ENCODE measurements at regions not wholly inside any gene's neighbourhood (a gene's known extent, or its start where the extent isn't known, plus 50 kb on each side); places are given as distances from the start of the nearest gene placed in this dataset.
"Not testable (repeated sequence)": the region's sequence is repeated elsewhere in the genome, so short reads cannot be mapped to it uniquely, and the experiment has no call there.

GRCh38 chr1:189790335-189790734 lies 687.3 kb downstream of the BRINP3 start:
- no peak for DNase-seq

GRCh38 chr1:189803364-189803763 lies 674.3 kb downstream of the BRINP3 start:
- DNase-seq, result no peak

GRCh38 chr1:189804352-189804751 lies 673.3 kb downstream of the BRINP3 start:
- DNase-seq, result no peak

DNA sequence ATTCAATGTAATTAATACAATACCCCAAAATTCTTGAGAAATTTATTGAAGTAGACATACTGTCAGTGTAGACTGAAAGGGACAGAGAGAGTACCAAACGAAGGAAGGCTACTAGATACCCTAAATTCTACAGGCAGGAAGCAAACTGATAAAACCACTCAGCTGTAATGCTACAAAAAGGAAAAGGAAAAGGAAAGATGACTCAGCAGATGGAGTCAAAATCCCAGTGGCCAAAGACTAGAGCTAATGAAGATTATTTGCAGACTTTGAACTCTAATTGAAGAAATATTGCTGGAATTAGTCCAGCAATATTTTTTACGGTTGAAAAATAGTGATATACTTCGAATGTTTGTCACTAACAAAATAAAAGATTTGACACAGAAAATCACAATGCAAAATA lies 671.9 kb downstream of the BRINP3 start:
- DNase-seq, result no peak

GRCh38 chr1:189810639-189811038 lies 667.0 kb downstream of the BRINP3 start:
- not testable (repeated sequence) for DNase-seq

DNA sequence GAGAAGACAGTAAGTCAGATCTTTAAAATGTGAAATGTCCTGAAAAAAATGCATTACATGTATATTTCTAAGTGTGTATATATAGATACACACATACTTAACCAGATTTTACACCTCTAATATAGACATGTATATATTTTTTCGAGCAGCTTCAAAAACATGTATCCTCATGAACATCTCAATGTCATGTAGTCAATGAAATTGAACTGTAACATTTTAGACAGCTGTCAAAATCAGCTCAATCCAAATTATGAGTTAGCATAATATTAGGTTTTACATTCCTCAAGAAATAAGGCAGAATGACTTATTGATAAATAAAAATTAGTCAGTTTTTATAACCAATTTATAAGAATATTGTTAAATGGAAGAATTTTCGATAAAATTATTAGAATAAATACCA lies 665.7 kb downstream of the BRINP3 start:
- DNase-seq, result no peak

DNA sequence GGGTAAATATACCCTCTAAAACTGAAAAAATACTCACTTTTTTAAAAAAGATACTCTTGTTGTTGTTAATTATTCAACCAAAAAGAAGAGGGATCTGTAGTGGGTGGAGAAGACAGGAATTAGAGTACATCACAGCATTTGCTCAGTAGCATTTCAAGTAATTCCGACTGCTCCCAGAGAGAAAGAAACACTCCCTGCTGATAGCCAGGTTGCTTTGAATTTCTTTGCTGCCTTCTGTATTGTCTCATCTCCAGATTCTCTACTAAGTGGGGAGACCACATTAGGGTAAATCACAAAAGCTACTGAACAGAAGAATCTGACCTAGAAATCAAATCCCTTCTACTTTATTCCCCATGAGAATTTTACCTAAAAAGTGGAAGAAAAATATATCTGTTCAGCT lies 661.1 kb downstream of the BRINP3 start:
- DNase-seq, result no peak

DNA sequence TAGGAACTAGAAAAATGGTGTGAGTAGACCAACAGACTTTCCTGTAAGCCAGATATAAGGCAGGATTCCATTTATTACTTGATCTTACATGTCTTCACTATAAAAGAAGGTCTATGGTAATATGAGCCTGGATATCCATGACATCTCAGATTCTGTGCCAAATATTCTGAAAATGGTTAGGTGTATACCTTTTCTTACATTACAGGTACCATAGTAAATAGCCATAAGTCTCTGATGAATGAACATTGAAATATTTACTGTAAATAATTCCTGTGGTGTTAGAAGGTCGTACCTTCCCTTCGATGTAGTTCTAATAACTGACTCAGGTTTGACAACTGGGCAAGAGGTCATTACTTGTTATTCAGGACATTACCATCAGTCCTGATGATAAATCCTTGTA lies 657.9 kb downstream of the BRINP3 start:
- DNase-seq, result no peak

DNA sequence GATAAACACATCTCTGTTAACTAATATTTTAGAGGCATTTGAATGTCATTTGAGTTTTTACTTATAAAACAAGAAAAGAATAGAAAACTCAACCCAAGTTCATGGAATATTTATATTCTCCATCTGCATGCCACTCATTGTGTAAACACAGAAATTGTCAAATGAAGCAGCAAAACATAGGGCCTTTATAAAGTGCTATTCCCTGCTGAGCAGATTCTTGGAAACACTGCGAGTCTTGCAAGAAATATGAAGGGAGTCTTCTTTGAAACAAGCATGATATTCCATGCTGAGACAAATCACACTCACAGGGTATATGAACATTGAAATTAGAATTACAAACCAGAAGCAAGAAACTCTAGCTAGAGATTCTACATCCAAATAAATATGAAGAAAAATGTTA lies 655.8 kb downstream of the BRINP3 start:
- peak; percentile 27 for DNase-seq

- no peak for DNase-seq
Observed at GRCh38 chr1:189834813-189835212, 642.9 kb downstream of the BRINP3 start.

DNA sequence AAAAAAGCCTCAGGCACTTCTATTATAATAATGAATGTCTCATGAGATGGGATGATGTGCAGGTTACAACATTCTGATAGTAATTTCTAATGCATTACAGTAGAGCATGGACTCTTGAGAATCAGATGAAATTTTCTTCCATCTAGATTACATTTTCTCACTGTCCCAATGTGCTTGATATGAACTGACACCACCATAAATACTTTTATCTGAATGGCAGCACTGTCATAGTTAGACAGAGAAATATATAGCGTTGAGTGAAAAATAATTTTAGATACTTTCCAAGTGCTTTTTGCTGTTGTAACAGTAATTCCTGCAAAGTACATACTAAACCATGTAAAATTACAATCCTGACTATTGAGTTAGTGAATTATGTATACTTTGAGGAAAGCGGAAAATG lies 630.1 kb downstream of the BRINP3 start:
- DNase-seq, result no peak

- no peak for DNase-seq
Observed at GRCh38 chr1:189851806-189852367, 625.8 kb downstream of the BRINP3 start.

GRCh38 chr1:189859385-189859977 lies 618.2 kb downstream of the BRINP3 start:
- peak; percentile 8 for DNase-seq

- DNase-seq, result no peak
Observed at GRCh38 chr1:189866606-189867005, 611.1 kb downstream of the BRINP3 start.

- no peak for DNase-seq
Observed at GRCh38 chr1:189868021-189868420, 609.6 kb downstream of the BRINP3 start.

DNA sequence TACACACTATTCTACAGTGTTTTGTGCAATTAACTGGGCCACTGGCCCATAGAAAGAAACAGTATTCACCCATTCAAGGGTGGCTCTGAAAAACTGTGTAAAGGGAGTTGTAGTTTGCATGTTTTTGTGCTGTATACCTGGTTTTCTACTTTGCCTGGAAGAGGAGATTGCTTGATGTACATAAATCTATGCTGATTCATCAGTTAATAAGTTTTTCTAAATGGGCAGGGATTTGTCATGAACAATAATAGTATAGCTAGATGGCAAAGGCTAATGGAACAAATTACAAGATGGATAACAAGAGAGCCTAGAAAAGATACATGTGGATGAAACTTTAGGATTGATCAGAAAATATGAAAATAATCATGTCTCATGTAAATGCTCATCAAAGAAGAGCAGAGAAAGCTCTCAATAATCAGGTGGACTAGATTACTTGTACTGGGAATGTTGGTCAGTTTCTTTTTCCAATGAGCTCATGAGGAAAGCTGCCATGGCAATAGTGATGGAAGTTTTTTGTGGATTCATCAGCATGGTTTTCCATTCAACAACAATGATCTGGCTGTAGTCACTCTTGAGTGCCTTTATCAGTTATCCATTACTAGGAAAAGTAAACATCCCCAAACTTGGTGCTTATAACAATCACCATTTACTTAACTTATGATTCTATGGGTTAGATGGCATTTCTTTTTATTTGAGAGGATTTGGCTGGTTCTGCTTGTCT lies 602.8 kb downstream of the BRINP3 start:
- DNase-seq, result no peak

DNA sequence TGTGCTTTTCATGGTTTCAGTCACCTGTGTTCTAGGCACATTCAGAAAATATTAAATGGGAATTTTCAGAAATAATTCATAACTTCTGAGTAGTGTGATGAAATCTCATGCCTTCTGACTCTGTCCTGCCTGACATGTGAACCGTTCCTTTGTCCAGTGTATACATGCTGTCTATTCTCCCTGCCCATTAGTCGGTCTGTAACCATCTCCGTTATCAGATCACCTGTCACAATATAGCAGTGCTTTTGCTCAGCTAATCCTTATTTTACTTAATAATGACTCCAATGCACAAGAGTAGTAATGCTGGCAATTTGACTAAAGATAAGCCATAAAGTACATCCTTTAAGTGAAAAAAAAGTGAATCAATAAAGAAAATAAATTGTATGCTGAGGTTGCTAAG lies 597.5 kb downstream of the BRINP3 start:
- DNase-seq, result no peak

DNA sequence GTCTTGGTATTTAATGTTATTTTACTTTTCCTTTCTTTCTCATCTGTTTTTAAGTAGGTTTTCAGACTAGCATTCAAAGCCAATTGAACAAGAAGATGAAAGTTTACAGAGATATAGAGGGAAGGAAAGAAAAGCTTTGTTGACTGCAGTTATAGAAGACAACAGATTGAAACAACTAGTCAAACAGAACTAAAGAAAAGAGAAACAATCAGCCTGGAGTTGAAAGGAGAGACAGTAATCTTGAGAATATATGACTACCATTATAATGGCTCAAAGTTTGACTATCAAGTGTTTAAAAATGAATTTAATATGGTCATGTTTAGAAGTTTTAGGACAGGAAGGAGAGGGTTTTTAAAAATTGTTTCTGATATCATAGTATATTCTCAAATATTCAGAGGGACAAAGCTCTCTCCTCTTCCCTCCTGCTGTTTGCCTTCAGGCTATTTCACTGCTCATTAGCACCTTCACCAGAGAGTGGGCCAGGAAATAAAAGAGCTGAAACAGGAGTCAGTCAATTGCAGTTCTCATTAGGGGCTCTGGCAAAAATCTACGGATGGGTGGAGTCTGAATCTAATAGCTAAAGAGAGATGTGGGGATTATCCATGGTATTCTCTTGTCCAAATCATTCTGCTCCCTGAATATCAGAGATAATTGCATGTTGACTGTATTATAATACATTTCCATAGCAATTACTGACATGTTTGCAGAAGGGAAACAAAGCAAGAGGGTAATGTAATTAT lies 577.8 kb downstream of the BRINP3 start:
- no peak for DNase-seq

DNA sequence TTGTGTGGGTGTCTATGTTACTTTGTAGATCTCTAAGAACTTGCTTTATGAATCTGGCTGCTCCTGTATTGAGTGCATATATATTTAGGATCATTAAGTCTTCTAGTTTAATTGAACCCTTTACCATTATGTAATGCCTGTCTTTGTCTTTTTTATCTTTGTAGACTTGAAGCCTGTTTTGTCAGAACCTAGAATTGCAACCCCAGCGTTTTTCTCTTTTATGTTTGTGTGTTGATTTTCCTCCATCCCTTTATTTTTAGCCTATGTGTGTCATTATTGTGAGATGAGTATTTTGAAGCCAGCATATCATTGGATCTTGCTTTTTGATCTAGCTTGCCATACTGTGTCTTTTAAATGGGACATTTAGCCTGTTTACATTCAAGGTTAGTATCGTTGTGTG lies 573.2 kb downstream of the BRINP3 start:
- no peak for DNase-seq

- no peak for DNase-seq
Observed at GRCh38 chr1:189908113-189908512, 569.6 kb downstream of the BRINP3 start.

GRCh38 chr1:189921613-189922012 lies 556.1 kb downstream of the BRINP3 start:
- DNase-seq, result no peak

GRCh38 chr1:189927641-189928040 lies 550.0 kb downstream of the BRINP3 start:
- no peak for DNase-seq

- DNase-seq, result no peak
Observed at GRCh38 chr1:189929501-189930099, 548.1 kb downstream of the BRINP3 start.

All from fibroblast of skin of back (primary cell).